Posterior vena cava (tissue), 2 donors: ENCODE measurements at regions not wholly inside any gene's neighbourhood (a gene's known extent, or its start where the extent isn't known, plus 50 kb on each side); places are given as distances from the start of the nearest gene placed in this dataset.
"Not testable (repeated sequence)": the region's sequence is repeated elsewhere in the genome, so short reads cannot be mapped to it uniquely, and the experiment has no call there.

Experiments used
- DNase-seq: peaks from one replicate; pipeline ENCODE4 v3.0.0-alpha.2; 2020; ENCODE audit warnings: low spot score
- intact Hi-C, 2 donors: fragments of 100-400 bp; cut with DNase I; formaldehyde crosslinking; loops; one replicate each; pipeline versions ENCODE4 v1.14.1 to v1.14.2; 2022 to 2023
- donor health status: DM: yes; HTN: yes; CAD: no.
- donor health status: DM: yes; HTN: yes; CAD: no.

DNA sequence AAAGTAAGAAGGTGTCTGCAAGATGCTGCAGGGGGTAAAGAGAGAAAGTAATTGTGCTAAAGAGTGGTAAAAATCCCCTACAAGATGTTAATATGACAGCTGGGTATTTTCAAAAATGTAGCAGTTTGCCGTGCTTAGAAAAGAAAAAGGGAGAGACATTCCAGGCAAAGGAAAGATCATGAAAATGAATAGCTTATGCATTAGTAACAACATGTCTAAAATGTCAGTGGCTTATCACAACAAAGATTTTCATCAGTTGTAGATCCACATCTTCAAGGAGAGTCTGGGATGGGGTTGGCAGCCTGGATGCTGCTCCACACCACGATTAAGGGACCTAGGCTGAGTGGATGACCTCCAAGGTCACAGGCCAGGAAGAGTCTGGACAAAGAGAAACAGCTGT lies 920.9 kb downstream of the GRID1 start:
- intact Hi-C loops: no loop called here
- DNase-seq: no peak

- DNase-seq: no peak
- intact Hi-C loops: no loop called here
Measured at GRCh38 chr10:85446827-85447226, 919.8 kb downstream of the GRID1 start.

GRCh38 chr10:85447690-85448089 lies 918.9 kb downstream of the GRID1 start:
- intact Hi-C loops: no loop called here
- no peak for DNase-seq

DNA sequence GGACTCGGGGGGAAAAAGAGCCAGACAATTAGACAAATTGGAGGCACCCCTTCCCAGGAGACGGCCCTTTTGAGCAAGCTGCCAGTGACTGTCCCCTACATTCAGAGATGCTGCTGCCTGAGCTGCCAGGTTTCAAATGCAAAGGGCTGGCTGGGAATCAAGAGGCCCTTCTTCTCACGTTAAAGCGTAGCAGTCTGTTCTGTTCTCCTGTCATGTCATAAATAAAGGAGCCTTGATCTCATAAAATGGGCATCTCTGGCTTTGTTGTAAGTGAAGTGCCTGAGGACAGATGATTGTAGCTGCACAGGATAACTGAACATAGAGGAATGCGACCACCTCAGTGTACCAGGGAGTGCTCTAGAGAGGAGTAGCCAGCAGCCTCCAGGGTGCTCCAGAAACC lies 917.9 kb downstream of the GRID1 start:
- intact Hi-C loops: no loop called here
- DNase-seq: no peak

DNA sequence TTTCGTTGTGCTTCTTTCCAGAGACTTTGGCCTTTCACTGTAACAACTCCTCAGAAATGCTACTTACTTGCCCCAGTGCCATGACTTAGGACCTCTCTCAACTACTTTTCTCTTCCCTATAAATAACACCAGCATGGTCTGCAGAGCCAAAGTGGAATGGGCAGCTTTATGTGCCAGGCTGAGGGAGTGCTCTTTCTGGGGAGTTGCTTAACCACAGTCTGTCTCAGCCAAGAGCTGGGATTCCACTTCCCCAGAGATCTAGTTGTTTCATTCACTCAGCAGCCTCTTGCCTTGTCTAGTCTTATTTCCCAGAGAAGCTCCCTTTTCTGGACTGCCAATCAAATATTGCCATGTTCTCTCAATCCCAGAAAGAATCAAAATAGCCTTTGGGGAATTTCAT lies 912.2 kb downstream of the GRID1 start:
- intact Hi-C loops: no loop called here
- DNase-seq: no peak

DNA sequence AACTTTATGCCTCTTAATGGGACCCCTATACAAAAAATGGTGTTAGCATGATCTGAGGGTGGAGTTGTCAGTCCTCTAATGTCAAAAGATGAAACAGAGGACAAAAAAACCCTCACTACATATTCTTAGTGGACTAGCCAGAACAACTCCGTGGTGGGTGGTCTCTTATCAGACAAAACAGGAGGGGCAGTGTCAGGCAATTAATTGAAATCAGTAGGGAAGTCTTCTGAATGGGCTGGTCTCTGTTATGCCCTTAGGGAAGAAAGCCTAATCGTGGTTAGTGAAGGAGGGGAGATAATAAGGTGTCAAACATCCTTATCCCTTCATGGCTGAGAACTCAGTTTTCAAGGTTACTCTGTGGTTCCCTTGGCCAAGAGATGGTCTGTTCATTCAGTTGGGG lies 909.4 kb downstream of the GRID1 start:
- DNase-seq: no peak
- intact Hi-C loops: no loop called here

- DNase-seq: no peak
- intact Hi-C loops: no loop called here
Measured at GRCh38 chr10:85458324-85458723, 908.3 kb downstream of the GRID1 start.

GRCh38 chr10:85459906-85460305 lies 906.7 kb downstream of the GRID1 start:
- no peak for DNase-seq
- intact Hi-C loops: no loop called here

- no peak for DNase-seq
- intact Hi-C loops: no loop called here
Measured at GRCh38 chr10:85464336-85464735, 902.3 kb downstream of the GRID1 start.

DNA sequence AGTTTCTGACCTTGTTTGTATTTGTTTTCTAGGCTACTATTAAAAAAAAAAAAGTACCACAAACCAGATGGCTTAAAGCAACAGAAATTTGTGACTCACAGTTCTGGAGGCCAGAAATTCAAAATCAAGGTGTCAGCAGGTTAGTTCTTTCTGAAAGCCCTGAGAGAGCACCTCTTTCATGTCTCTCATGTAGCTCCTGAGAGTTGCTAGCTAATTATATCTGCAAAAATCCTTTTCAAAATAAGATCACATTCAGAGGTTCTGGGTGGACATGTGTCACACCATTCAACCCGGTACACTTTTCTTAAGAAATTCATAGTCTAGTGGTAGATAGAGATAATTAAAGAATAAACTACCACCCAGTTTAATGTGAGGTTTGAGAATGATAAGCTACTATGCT lies 888.6 kb downstream of the GRID1 start:
- no peak for DNase-seq
- intact Hi-C loops: no loop called here

DNA sequence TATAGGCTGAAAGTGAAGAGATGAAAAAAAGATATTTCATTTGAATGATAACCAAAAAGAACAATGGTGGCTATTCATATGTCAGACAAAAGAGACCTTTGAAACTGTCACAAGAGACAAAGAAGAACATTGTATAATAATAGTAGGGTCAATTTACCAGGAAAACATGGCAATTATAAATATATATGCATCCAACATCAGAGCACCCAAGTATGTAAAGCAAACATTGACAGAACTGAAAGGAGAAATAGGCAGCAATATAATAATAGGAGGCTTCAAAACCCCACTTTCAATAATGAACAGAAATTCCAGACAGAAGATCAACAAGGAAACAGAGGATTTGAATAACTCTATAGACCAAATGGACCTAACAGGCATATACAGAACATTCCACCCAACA lies 876.2 kb downstream of the GRID1 start:
- intact Hi-C loops: no loop called here
- no peak for DNase-seq

- intact Hi-C loops: no loop called here
- DNase-seq: no peak
Measured at GRCh38 chr10:85491652-85492051, 874.9 kb downstream of the GRID1 start.

GRCh38 chr10:85492684-85493083 lies 873.9 kb downstream of the GRID1 start:
- DNase-seq: no peak
- intact Hi-C loops: no loop called here

- DNase-seq: no peak
- intact Hi-C loops: no loop called here
Measured at GRCh38 chr10:85493703-85494102, 872.9 kb downstream of the GRID1 start.

- DNase-seq: not testable (repeated sequence)
- intact Hi-C loops: loop anchor here in 1 of 2 donors (10.0 kb wide), 1 partner anchor 1480 kb away; no protein-coding TSS in a partner anchor
Measured at GRCh38 chr10:85504641-85505040, 862.0 kb downstream of the GRID1 start.

DNA sequence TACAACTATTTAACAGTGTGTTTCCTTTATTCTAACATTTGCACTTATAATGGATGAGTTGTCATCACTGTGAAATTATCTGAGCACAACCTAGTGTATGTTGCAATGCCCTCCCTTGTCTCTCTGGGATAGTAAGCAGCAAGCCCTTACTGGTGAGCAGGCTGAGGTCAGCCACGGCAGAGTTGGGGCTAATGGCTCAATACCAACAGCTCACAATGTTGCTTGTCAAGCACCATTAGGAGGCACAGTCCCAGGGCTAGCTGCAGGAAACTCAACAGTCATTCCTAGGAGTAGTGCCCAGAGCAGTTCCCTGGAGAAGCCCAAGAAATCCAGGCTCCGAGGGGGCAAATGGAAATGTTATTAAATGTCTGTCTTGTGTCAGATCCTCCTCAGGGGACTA lies 858.4 kb downstream of the GRID1 start:
- intact Hi-C loops: loop anchor here in 1 of 2 donors (10.0 kb wide), 1 partner anchor 1483 kb away; no protein-coding TSS in a partner anchor
- no peak for DNase-seq

DNA sequence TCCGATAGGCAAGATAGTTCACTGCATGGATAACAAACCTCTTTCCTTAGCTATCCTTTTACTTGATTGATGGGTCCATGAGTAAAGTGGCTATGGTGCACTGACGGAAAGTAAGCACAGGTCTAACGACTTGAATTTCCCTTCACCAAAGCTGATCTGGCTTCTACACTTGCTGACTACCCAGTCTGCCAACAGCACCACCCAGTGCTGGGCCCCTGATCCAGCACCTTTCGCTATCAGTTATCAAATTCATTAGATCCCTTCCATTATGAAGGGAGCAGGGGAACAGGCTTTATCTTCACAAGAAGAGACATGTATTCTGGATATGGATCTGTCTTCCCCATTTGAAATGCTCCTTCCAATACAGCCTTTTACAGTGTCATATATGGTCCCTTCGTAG lies 855.9 kb downstream of the GRID1 start:
- DNase-seq: no peak
- intact Hi-C loops: loop anchor here in 1 of 2 donors (5.0 kb wide), 1 partner anchor 582 kb away; no protein-coding TSS in a partner anchor

DNA sequence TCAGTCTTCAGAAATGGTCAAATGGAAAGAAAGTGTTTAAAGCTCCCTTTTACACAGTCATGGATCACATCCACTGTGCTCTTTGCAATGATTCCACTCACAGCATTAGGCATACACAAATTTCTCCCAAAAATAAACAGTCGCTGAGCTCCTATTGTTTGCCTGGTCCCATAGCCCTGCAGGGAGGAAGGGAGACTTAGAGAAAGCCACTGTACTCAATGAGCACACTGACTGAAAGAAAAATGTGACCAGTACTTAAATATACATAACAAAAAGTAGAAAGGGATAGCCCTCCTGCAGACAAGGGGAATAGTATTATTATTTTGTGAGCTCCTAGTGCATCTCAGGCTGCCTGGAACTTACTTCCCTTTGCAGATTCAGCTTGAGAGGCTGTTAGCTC lies 853.2 kb downstream of the GRID1 start:
- DNase-seq: no peak
- intact Hi-C loops: loop anchor here in 1 of 2 donors (5.0 kb wide), 1 partner anchor 579 kb away; no protein-coding TSS in a partner anchor

DNA sequence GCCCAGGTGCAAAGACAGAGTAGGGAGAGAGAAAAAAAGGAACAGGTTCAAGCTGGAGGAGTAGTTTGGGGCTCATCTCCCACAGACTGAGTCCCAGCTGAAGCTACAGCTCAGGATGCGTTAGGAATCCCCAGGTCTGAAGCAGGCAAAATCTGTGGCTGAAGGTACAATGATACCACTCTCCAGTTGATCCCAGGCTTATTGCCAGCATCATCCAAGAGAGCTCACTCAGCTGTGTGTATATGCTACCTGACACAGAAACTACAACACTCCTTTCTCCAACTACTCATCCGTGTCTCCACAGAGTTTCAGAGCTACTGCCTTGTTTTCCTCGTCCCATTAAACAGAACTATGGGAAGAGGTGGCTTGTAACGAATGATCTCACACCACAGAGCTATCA lies 851.3 kb downstream of the GRID1 start:
- DNase-seq: no peak
- intact Hi-C loops: no loop called here

DNA sequence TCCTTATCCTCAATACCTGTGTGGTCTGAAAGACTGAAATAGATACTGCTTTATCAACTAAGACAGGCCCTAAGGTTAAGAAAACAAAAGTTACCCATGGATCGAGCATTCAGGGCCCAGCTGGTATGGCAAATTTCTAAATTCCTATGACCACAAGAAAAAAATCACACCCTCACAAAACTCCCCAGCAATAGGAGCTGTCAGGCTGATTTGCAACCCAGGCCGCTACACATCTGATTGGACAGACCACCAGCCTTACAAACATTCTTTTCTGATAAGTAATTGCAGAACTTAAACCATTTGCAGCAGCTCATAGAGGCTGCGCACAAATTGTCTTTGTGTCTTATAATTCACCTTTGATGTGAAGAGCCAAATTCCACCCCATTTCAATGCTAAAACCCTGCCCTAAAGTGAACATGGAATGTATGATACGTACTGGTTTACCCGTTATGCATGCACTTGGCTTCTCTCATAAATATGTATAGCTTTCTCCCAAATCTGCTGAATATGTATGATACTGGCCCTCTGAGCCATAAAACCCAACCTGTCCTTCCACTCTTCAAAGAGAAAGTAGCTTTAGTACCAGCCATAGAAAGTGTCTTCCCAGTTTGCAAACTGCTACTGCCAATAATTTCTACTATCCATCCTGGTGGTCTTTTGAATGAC lies 842.5 kb downstream of the GRID1 start:
- no peak for DNase-seq
- intact Hi-C loops: no loop called here

DNA sequence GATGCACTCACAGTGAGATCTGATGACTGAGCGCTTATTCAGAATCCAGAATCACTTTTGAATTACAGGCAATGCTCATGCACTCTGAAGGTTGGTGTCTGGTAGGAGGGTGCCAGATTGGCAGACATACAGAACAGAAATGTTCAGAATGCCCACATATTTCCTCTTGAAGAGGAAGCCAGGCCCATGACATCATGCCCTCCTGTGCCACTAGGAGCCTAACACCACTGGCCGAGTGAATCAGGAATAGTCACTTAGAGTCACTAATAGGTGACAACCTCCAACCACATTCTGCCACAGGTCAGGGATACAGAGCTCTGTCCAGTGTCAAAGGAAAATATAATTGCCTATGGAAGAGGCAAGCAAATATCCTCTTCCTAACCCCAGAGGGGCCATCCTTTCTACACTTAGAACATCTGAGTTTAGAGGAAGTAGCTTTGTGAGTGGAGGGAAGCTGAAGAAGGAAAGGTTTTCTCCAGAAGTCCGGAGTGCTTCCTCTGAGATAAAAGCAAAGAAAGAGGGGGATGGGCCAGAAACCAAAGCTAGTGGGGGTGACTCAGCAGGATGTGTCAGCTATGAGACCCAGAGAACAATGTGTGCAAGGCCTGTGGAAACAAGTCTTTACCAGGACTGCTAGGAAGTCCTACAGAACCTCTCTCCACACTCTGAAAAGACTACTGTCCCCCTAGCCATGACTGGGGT lies 838.8 kb downstream of the GRID1 start:
- DNase-seq: no peak
- intact Hi-C loops: no loop called here
